CD4-positive, CD25-positive, alpha-beta regulatory T cell (primary cell): ENCODE measurements at regions not wholly inside any gene's neighbourhood (a gene's known extent, or its start where the extent isn't known, plus 50 kb on each side); places are given as distances from the start of the nearest gene placed in this dataset.

Source experiments
- ATAC-seq, 2 donors: fragments of 150-1000 bp; cut with Tn5 transposase; one replicate each; pipeline ENCODE4 v1.10.0; 2021; ENCODE audit warnings: low read depth in 2 of 2, moderate number of reproducible peaks in 2 of 2, moderate library complexity in 1 of 2
- DNase-seq, 3 donors: peaks; one replicate each; pipeline versions ENCODE4 v3.0.0 to v3.0.0-alpha.2; 2012 to 2022; ENCODE audit warnings: mixed read lengths in 1 of 3
- H3K27ac ChIP-seq: one replicate; pipeline ENCODE4 v1.7.0; 2013; ENCODE audit warnings: mild to moderate bottlenecking, low read length; ENCODE audit not compliant: insufficient read depth, poor library complexity, severe bottlenecking
- H3K27me3 ChIP-seq: one replicate; pipeline ENCODE4 v1.7.0; 2013; ENCODE audit warnings: low read length; ENCODE audit not compliant: control insufficient read depth, insufficient read depth
- H3K36me3 ChIP-seq: one replicate; pipeline ENCODE4 v1.7.0; 2013; ENCODE audit warnings: mild to moderate bottlenecking, low read length, moderate library complexity; ENCODE audit not compliant: control insufficient read depth, insufficient read depth
- H3K4me1 ChIP-seq: 2 replicates; pipeline ENCODE4 v1.7.0; 2013; ENCODE audit warnings: mild to moderate bottlenecking, low read length; ENCODE audit not compliant: insufficient read depth, control insufficient read depth, poor library complexity, severe bottlenecking
- H3K4me3 ChIP-seq: one replicate; pipeline ENCODE4 v1.7.0; 2013; ENCODE audit warnings: low read depth, mild to moderate bottlenecking, low read length, moderate library complexity
- H3K9me3 ChIP-seq, 2 experiments: 1 replicate in 1 of 2; 2 replicates in 1 of 2; pipeline ENCODE4 v1.7.0; 2013; ENCODE audit warnings: low read length in 2 of 2, mild to moderate bottlenecking in 1 of 2, moderate library complexity in 1 of 2; ENCODE audit not compliant: control insufficient read depth in 2 of 2
- H3K27ac Mint-ChIP-seq, 3 donors: one replicate each; pipeline ENCODE4 v1.8.0; 2020 to 2022; ENCODE audit warnings: mild to moderate bottlenecking in 3 of 3, mixed read lengths in 3 of 3, moderate library complexity in 2 of 3
- H3K27me3 Mint-ChIP-seq: one replicate; pipeline ENCODE4 v1.8.0; 2022; ENCODE audit warnings: mild to moderate bottlenecking, mixed read lengths
- H3K36me3 Mint-ChIP-seq: one replicate; pipeline ENCODE4 v1.8.0; 2020; ENCODE audit warnings: mixed read lengths
- H3K4me1 Mint-ChIP-seq, 4 donors: one replicate each; pipeline ENCODE4 v1.8.0; 2020 to 2022; ENCODE audit warnings: mixed read lengths in 4 of 4, mild to moderate bottlenecking in 1 of 4
- H3K4me3 Mint-ChIP-seq, 4 donors: one replicate each; pipeline ENCODE4 v1.8.0; 2020 to 2022; ENCODE audit warnings: mild to moderate bottlenecking in 4 of 4, mixed read lengths in 4 of 4, moderate library complexity in 3 of 4
- H3K9me3 Mint-ChIP-seq, 7 donors: one replicate each; pipeline ENCODE4 v1.8.0; 2020 to 2022; ENCODE audit warnings: mixed read lengths in 7 of 7, mild to moderate bottlenecking in 3 of 7, moderate library complexity in 2 of 7

DNA sequence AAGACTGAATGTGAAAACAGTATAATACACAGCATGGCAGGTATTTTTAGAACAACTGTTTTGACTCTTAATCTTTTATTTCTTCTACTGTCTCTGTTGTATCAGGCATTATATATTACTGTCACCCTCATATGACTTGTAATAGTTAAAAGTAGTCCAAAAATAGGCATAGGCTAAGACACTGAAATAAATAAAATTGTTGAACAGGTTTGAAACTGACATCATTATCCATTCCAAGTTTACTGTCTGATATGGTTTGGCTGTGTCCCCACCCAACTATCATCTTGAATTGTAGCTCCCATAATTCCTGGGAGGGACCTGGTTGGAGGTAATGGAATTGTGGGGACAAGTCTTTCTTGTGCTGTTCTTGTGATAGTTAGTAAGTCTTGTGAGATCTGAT lies 91.4 kb upstream of the CDH19 start:
- ATAC-seq (no peak), DNase-seq (no peak)
- Histone ChIP-seq H3K27ac (no peak overlapping the region), H3K9me3 (peaks cover 0 to 4% of the 10 kb centered on the region in 2 experiments), H3K36me3 (no peaks in the 10 kb centered on the region), H3K27me3 (no peaks in the 10 kb centered on the region), H3K4me3 (no peak overlapping the region), H3K4me1 (no peaks in the 10 kb centered on the region)
- no peak overlapping the region for H3K4me3 Mint-ChIP-seq
- H3K4me1 Mint-ChIP-seq, result no peaks in the 10 kb centered on the region
- no peaks in the 10 kb centered on the region for H3K36me3 Mint-ChIP-seq
- H3K9me3 Mint-ChIP-seq, result peaks cover 2 to 23% (median 7%) of the 10 kb centered on the region in 7 donors
- H3K27me3 Mint-ChIP-seq, result no peaks in the 10 kb centered on the region
- H3K27ac Mint-ChIP-seq, result no peak overlapping the region

DNA sequence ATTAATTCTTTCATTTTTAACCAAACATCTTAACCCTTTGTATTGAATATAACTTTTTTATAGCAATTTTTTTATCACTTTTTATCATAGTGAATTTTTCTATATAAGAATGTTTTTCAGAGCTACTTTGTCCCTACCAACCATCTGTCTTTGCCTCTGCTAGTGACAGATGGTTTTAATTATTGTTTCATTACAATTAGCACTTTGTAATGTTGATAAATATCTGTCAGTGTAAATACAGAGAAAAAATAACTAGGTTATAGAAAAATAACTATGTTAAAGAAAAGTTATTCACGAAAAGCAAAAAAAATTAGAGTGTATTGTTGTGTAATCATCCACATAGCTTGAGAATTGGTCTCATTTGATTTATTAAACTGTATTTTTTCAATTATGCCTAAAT lies 91.0 kb upstream of the CDH19 start:
- Histone ChIP-seq H3K9me3 (peaks cover 0 to 4% of the 10 kb centered on the region in 2 experiments), H3K27ac (no peak overlapping the region), H3K36me3 (no peaks in the 10 kb centered on the region), H3K4me3 (no peak overlapping the region), H3K4me1 (no peaks in the 10 kb centered on the region), H3K27me3 (no peaks in the 10 kb centered on the region)
- DNase-seq (no peak), ATAC-seq (no peak)
- H3K4me3 Mint-ChIP-seq, result no peak overlapping the region
- H3K27ac Mint-ChIP-seq, result no peak overlapping the region
- no peaks in the 10 kb centered on the region for H3K27me3 Mint-ChIP-seq
- H3K9me3 Mint-ChIP-seq, result peaks cover 2 to 23% (median 6%) of the 10 kb centered on the region in 7 donors
- H3K36me3 Mint-ChIP-seq, result no peaks in the 10 kb centered on the region
- no peaks in the 10 kb centered on the region for H3K4me1 Mint-ChIP-seq

DNA sequence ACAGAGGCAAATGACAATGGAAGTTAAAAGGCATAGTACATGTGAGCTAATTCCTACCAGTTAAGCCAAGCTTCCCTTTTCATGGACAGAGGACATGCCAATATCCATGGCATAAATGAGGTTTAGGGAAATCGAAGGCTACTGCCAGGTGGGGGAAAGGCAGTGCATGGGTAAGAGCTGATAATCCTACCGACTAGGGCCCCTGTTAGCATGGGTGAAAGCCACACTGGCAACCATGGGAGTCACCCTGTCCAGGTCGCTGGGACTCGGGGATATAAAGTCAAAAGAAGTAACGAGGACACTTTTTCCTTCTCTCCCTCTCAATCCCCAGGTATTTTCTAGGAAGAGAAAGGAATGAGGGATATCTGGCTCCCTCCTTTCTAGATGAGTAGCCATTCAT lies 83.7 kb upstream of the CDH19 start:
- ATAC-seq, result no peak
- Mint-ChIP-seq H3K27me3 (no peaks in the 10 kb centered on the region), H3K27ac (no peak overlapping the region), H3K4me3 (no peak overlapping the region), H3K9me3 (peaks cover 2 to 7% (median 4%) of the 10 kb centered on the region in 7 donors), H3K36me3 (no peaks in the 10 kb centered on the region), H3K4me1 (no peaks in the 10 kb centered on the region)
- no peak for DNase-seq
- peaks cover 0 to 12% of the 10 kb centered on the region in 2 experiments for H3K9me3 ChIP-seq
- H3K4me1 ChIP-seq, result no peaks in the 10 kb centered on the region
- H3K4me3 ChIP-seq, result no peak overlapping the region
- no peak overlapping the region for H3K27ac ChIP-seq
- H3K27me3 ChIP-seq, result no peaks in the 10 kb centered on the region
- H3K36me3 ChIP-seq, result no peaks in the 10 kb centered on the region

DNA sequence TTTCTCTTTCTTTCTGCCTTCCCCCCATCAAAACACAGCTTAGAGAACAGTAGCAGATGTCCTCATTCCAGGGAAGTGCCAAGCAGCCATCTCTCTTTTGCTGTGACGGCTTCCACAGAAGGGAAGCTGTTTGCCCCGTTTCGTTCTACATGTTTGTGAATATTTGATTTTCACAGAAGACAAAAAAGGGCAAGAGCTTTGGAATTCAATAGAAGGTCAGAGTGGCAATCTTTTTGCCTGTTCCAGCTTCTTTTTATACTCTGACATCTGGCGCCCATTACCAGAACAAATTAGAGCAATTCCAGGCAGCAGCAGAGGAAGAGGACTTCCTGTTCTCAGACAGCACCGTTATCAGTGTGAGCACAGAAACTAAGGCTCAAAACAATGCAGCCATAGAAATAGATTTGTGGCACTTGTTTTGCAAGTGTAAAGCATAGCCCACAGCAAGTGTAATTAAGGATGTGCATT lies 79.0 kb upstream of the CDH19 start:
- Histone ChIP-seq H3K36me3 (no peaks in the 10 kb centered on the region), H3K4me1 (no peaks in the 10 kb centered on the region), H3K27ac (no peak overlapping the region), H3K9me3 (peaks cover 0 to 9% of the 10 kb centered on the region in 2 experiments), H3K4me3 (no peak overlapping the region), H3K27me3 (no peaks in the 10 kb centered on the region)
- Mint-ChIP-seq H3K9me3 (peaks cover 1 to 11% (median 5%) of the 10 kb centered on the region in 7 donors), H3K4me3 (no peak overlapping the region), H3K27ac (no peak overlapping the region), H3K4me1 (no peaks in the 10 kb centered on the region), H3K27me3 (no peaks in the 10 kb centered on the region), H3K36me3 (no peaks in the 10 kb centered on the region)
- no peak for ATAC-seq
- DNase-seq, result no peak

DNA sequence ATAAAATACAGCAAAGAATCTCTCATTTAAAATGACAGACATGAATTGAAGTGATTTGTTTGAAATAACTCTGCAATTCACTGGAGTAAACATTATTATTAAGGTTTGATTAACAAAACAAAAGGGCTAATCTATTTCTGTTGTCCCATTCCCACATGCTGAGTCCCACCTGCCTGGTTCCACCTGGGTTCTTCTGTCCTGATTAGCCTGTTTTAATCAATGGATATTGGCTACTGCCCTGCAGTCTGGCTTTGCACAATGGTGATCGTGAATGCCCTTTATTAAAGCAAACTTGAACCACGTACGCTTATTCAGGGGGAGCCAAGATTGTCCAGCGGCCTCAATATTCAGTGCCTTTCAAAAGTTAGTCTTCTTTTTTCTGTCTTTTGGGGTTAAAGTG lies 72.8 kb upstream of the CDH19 start:
- no peaks in the 10 kb centered on the region for H3K4me1 ChIP-seq
- no peak overlapping the region for H3K27ac ChIP-seq
- H3K4me3 ChIP-seq, result no peak overlapping the region
- Mint-ChIP-seq H3K27me3 (no peaks in the 10 kb centered on the region), H3K36me3 (no peaks in the 10 kb centered on the region), H3K4me1 (no peaks in the 10 kb centered on the region), H3K4me3 (no peak overlapping the region), H3K9me3 (peaks cover 4 to 17% (median 11%) of the 10 kb centered on the region in 7 donors), H3K27ac (no peak overlapping the region)
- H3K9me3 ChIP-seq, result peaks cover 3 to 5% of the 10 kb centered on the region in 2 experiments
- DNase-seq (no peak), ATAC-seq (no peak)
- no peaks in the 10 kb centered on the region for H3K36me3 ChIP-seq
- H3K27me3 ChIP-seq, result no peaks in the 10 kb centered on the region

DNA sequence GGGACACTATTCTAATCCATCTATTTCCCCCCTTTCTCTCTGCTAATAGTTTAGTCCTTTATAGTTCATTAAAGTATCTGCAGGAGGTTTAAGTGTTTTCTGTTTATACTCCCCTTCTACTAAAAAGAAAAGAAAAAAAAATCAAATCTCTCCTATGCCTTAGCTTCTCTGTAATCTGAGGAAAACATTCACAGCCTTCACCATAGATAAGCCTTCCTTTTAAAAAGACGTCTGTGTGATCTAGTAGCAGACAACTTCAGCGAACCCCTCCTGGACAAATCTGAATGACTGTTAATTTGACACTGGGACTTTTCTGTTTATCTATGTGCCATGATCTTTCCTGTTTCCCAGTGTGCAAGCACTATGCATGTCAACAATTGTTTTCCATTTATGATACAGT lies 70.4 kb upstream of the CDH19 start:
- H3K9me3 Mint-ChIP-seq, result peaks cover 1 to 18% (median 11%) of the 10 kb centered on the region in 7 donors
- H3K27me3 Mint-ChIP-seq, result no peaks in the 10 kb centered on the region
- H3K27me3 ChIP-seq, result no peaks in the 10 kb centered on the region
- H3K4me3 Mint-ChIP-seq, result no peak overlapping the region
- no peaks in the 10 kb centered on the region for H3K4me1 ChIP-seq
- no peak overlapping the region for H3K27ac Mint-ChIP-seq
- no peak overlapping the region for H3K4me3 ChIP-seq
- no peaks in the 10 kb centered on the region for H3K4me1 Mint-ChIP-seq
- DNase-seq (no peak), ATAC-seq (no peak)
- no peak overlapping the region for H3K27ac ChIP-seq
- no peaks in the 10 kb centered on the region for H3K36me3 Mint-ChIP-seq
- H3K9me3 ChIP-seq, result peaks cover 3 to 5% of the 10 kb centered on the region in 2 experiments
- no peaks in the 10 kb centered on the region for H3K36me3 ChIP-seq

DNA sequence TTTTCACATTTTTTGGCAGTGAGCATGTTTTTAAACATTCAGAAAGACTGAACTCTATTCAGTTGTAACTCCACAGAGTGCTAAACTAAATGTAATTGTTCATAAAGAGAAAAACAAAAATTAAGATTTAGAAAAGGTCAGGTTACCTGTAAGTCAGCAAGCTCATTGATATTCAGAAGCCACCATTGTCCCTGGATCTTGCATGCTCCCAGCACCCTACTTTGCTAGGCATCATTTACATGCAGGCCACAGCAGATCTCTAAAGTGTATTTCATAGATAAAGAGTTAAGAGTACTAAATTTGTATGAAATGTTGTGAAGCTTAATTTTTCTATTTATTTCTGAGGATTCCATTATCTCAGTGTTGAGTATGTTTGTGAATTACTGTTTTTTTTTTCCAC lies 64.8 kb upstream of the CDH19 start:
- Histone ChIP-seq H3K36me3 (no peaks in the 10 kb centered on the region), H3K9me3 (no peaks in the 10 kb centered on the region), H3K4me1 (no peaks in the 10 kb centered on the region), H3K27me3 (no peaks in the 10 kb centered on the region), H3K4me3 (no peak overlapping the region), H3K27ac (no peak overlapping the region)
- no peak overlapping the region for H3K27ac Mint-ChIP-seq
- no peaks in the 10 kb centered on the region for H3K4me1 Mint-ChIP-seq
- no peaks in the 10 kb centered on the region for H3K27me3 Mint-ChIP-seq
- peaks cover 2 to 13% (median 4%) of the 10 kb centered on the region in 7 donors for H3K9me3 Mint-ChIP-seq
- no peak overlapping the region for H3K4me3 Mint-ChIP-seq
- DNase-seq (no peak), ATAC-seq (no peak)
- H3K36me3 Mint-ChIP-seq, result no peaks in the 10 kb centered on the region

DNA sequence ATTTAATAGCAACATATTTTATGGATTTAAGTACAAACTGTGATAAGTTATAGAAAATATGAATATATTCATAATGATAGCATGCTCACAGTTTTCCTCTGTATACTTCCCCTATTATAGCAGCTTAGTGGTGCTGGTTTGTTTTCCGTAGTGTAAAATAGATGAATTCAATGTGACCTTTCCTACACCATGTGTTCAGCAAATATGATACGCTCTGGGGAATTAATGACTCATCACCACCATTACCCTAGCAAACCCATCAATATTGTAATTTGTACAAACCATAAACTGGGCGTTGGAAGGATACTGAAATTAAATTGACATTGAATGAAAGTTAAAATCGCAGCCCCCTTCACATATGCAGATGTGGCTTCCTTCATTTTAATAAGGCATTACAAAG lies 58.7 kb upstream of the CDH19 start:
- no peak overlapping the region for H3K27ac Mint-ChIP-seq
- ATAC-seq, result no peak
- H3K9me3 Mint-ChIP-seq, result peaks cover 3 to 35% (median 8%) of the 10 kb centered on the region in 7 donors
- Histone ChIP-seq H3K27me3 (no peaks in the 10 kb centered on the region), H3K4me1 (no peaks in the 10 kb centered on the region), H3K27ac (no peak overlapping the region), H3K36me3 (no peaks in the 10 kb centered on the region), H3K4me3 (no peak overlapping the region), H3K9me3 (peaks cover 4% of the 10 kb centered on the region in 2 experiments)
- no peaks in the 10 kb centered on the region for H3K36me3 Mint-ChIP-seq
- H3K4me3 Mint-ChIP-seq, result no peak overlapping the region
- H3K4me1 Mint-ChIP-seq, result no peaks in the 10 kb centered on the region
- no peak for DNase-seq
- H3K27me3 Mint-ChIP-seq, result no peaks in the 10 kb centered on the region
